Common myeloid progenitor, CD34-positive (primary cell): ENCODE measurements at regions not wholly inside any gene's neighbourhood (a gene's known extent, or its start where the extent isn't known, plus 50 kb on each side); places are given as distances from the start of the nearest gene placed in this dataset.

Source experiments
- CTCF ChIA-PET: fragments of 350-600 bp; sonication (Branson Sonifier 250); formaldehyde crosslinking; loops from one replicate; lab custom pipeline; 2021; ENCODE audit warnings: antibody characterized with exemption; lab: Charles Lee
- POLR2A ChIA-PET: fragments of 350-600 bp; sonication (Branson Sonifier 250); formaldehyde crosslinking; loops from one replicate; lab custom pipeline; 2021; ENCODE audit warnings: antibody characterized with exemption; lab: Charles Lee
- DNase-seq, 3 donors: peaks; one replicate each; pipeline versions ENCODE4 v3.0.0 to v3.0.0-alpha.2; 2013
- H3K27ac ChIP-seq, 2 experiments: 1 replicate in 1 of 2; 2 replicates in 1 of 2; pipeline ENCODE4 v1.7.0; 2013; ENCODE audit warnings: inconsistent platforms in 2 of 2, low read length in 2 of 2, mild to moderate bottlenecking in 2 of 2, low read depth in 1 of 2, moderate library complexity in 1 of 2; ENCODE audit not compliant: severe bottlenecking in 2 of 2, insufficient read depth in 1 of 2, poor library complexity in 1 of 2
- H3K27me3 ChIP-seq, 5 experiments: replicated peaks in 2 of 5; 1 replicate in 3 of 5; 2 replicates in 2 of 5; pipeline versions ENCODE4 v1.6.1 to v1.7.0; 2013; ENCODE audit warnings: low read length in 4 of 5, mild to moderate bottlenecking in 2 of 5, moderate library complexity in 2 of 5, inconsistent platforms in 1 of 5; ENCODE audit not compliant: insufficient read depth in 5 of 5, control insufficient read depth in 4 of 5
- H3K36me3 ChIP-seq, 4 experiments: 1 replicate in 2 of 4; 2 replicates in 2 of 4; pipeline versions ENCODE4 v1.6.1 to v1.7.0; 2013; ENCODE audit warnings: low read length in 3 of 4, control low read depth in 1 of 4, mild to moderate bottlenecking in 1 of 4; ENCODE audit not compliant: control insufficient read depth in 4 of 4, insufficient read depth in 4 of 4
- H3K4me1 ChIP-seq, 4 experiments: 1 replicate in 3 of 4; 2 replicates in 1 of 4; pipeline versions ENCODE4 v1.6.1 to v1.7.1; 2013; ENCODE audit warnings: low read length in 3 of 4, mild to moderate bottlenecking in 3 of 4, control low read depth in 1 of 4, inconsistent platforms in 1 of 4, moderate library complexity in 1 of 4; ENCODE audit not compliant: control insufficient read depth in 4 of 4, insufficient read depth in 4 of 4; ENCODE audit errors: control extremely low read depth in 1 of 4
- H3K4me3 ChIP-seq, 7 experiments: 1 replicate in 4 of 7; 2 replicates in 3 of 7; pipeline versions ENCODE4 v1.5.1 to v1.7.0; 2013; ENCODE audit warnings: mild to moderate bottlenecking in 7 of 7, low read length in 6 of 7, moderate library complexity in 6 of 7, inconsistent platforms in 2 of 7, low read depth in 2 of 7, control low read depth in 1 of 7; ENCODE audit not compliant: insufficient read depth in 4 of 7, control insufficient read depth in 1 of 7; ENCODE audit errors: extremely low read depth in 1 of 7
- H3K9me3 ChIP-seq, 5 experiments: 1 replicate in 4 of 5; 2 replicates in 1 of 5; pipeline versions ENCODE4 v1.6.1 to v1.7.1; 2013; ENCODE audit warnings: low read length in 4 of 5, mild to moderate bottlenecking in 2 of 5, inconsistent platforms in 1 of 5, low read depth in 1 of 5, moderate library complexity in 1 of 5; ENCODE audit not compliant: control insufficient read depth in 4 of 5, insufficient read depth in 2 of 5; ENCODE audit errors: control extremely low read depth in 1 of 5
- WGBS: methylation state at CpG from one replicate; pipeline ENCODE4 v1.1.5; 2013; ENCODE audit not compliant: insufficient coverage; 5-methylcytosine and 5-hydroxymethylcytosine counted together

DNA sequence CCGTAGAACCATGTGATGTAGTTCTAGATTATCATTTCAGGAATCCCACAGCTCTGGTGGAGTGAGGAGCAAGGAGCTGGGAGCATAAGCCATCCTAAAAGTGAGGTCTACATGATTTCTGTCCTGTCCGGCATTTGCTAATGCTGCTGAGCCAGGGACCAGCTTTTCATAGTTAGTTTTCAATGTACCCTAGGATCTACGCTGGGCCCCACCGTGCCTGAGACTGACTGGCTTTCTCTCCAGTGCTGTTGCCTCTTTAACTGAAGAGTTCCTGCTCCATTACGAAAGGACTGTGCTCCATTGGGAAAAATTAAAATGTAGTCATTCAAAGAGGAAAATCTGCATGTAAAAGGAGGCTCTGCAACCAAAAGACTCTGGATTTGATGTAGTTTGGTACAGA lies 634.8 kb downstream of the DMRTA1 start:
- ChIA-PET POLR2A (no interaction called here), CTCF (no interaction called here)
- DNase-seq = no peak
- no peak overlapping the region for H3K27ac ChIP-seq
- no peak overlapping the region for H3K4me3 ChIP-seq
- no peaks in the 10 kb centered on the region for H3K4me1 ChIP-seq
- H3K36me3 ChIP-seq = no peaks in the 10 kb centered on the region
- H3K27me3 ChIP-seq = no peaks in the 10 kb centered on the region
- no peaks in the 10 kb centered on the region for H3K9me3 ChIP-seq
- 94% methylated on average over 4 of the region's 5 CpGs for WGBS

DNA sequence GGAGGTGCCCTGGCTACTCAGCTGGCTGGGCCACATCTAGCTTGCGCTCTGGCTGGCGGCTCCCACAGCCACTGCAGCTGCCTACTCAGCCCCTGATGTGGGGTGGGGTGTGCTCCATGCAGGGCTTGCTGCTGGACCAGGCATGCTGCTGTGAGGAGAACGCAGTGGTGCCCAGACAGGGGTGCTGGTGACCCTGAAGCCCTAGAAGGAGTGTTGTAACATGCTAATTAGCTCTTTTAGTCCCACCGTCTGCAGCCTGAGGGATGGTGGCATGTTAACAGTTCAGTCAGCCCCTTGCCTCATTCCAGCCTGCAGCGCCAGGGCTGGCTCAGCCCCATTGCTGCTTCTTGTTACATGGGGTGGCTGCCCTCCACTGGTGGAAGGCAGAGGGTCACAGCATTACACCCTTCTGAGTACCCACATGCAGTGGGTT lies 642.3 kb downstream of the DMRTA1 start:
- CTCF ChIA-PET = no interaction called here
- Histone ChIP-seq H3K9me3 (no peaks in the 10 kb centered on the region), H3K27me3 (no peaks in the 10 kb centered on the region), H3K4me3 (no peak overlapping the region), H3K27ac (no peak overlapping the region), H3K36me3 (no peaks in the 10 kb centered on the region), H3K4me1 (no peaks in the 10 kb centered on the region)
- no peak for DNase-seq
- 96% methylated on average over 5 of the region's 5 CpGs for WGBS
- POLR2A ChIA-PET = no interaction called here

DNA sequence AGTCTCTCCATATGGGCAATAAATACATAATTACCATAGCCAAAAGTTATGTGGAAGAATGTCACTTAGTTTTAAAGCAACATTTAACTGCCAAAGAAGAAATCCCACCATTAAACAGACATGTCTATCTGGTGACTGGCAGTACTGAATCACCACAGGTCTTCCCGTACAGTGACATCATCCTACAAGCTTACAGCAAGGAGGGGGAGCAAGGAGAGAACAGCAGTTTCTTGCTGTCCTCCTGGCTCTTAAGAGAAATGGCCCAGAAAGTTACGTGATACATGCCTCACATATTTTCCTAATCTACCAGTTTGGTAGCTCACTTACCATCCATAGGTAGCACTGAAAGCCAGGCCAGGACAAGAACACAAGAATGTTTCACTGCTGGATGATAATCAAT lies 671.0 kb downstream of the DMRTA1 start:
- WGBS = 100% methylated on average over 1 of the region's 2 CpGs
- POLR2A ChIA-PET = no interaction called here
- no peaks in the 10 kb centered on the region for H3K4me1 ChIP-seq
- H3K27ac ChIP-seq = no peak overlapping the region
- CTCF ChIA-PET = no interaction called here
- H3K9me3 ChIP-seq = no peaks in the 10 kb centered on the region
- H3K4me3 ChIP-seq = no peak overlapping the region
- DNase-seq = no peak
- no peaks in the 10 kb centered on the region for H3K27me3 ChIP-seq
- H3K36me3 ChIP-seq = no peaks in the 10 kb centered on the region

DNA sequence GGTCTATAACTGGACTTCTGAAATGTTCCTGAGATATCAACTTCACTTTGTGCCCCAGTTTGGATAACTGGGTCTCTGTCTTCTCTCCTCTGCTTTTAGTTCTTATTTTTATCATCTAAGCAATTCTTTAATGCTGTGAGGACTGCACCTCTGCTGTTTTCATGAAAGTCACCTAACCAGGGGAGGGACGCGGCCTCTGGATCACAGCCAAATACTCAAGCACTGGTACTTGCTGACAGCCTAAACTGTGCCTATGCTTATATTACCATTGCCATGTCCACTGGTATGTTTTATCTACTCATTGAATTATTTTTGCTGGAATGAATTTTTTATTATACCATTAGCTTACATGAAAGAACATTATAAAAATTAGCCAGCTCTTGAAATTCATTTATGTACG lies 674.0 kb downstream of the DMRTA1 start:
- Histone ChIP-seq H3K4me1 (no peaks in the 10 kb centered on the region), H3K9me3 (no peaks in the 10 kb centered on the region), H3K27me3 (no peaks in the 10 kb centered on the region), H3K36me3 (no peaks in the 10 kb centered on the region), H3K27ac (no peak overlapping the region), H3K4me3 (no peak overlapping the region)
- WGBS = 93% methylated on average over 2 of the region's 3 CpGs
- no peak for DNase-seq
- ChIA-PET CTCF (interaction anchor here (1.4 kb wide), 1 partner anchor 10 kb away, joined by 4 read pairs; no protein-coding TSS in a partner anchor), POLR2A (no interaction called here)

DNA sequence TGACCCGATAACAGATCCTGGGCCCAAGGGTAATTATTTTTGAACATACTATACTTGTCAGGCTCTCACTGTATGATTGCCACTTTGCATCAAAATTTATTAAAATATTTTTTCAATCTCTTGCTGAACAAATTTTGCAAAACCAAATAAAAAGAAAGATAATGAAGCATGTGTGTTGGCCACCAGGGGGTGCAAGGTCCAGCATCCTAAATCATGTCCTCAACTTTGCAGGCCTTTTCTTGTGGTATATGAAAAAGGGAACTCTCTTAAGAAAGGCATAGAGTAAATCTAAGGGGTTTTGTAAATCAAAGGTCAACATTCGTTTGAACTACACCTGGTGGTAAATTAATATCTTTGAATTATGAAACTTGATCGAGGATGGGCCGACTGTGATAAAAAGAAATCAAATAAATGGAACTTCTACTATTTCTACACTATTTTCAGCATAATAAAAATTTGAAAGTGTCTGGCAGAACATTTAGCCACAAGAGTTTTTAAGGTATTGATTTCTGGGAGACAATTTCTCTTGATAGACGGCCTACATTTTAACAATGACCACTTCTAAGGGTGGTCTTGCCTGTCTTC lies 676.5 kb downstream of the DMRTA1 start:
- H3K9me3 ChIP-seq = no peaks in the 10 kb centered on the region
- 40% methylated on average over 1 of the region's 5 CpGs for WGBS
- no peak overlapping the region for H3K4me3 ChIP-seq
- no peak overlapping the region for H3K27ac ChIP-seq
- no peaks in the 10 kb centered on the region for H3K36me3 ChIP-seq
- peak; percentile 17 to 59 (median 48) for DNase-seq
- H3K4me1 ChIP-seq = no peaks in the 10 kb centered on the region
- ChIA-PET POLR2A (no interaction called here), CTCF (no interaction called here)
- no peaks in the 10 kb centered on the region for H3K27me3 ChIP-seq

DNA sequence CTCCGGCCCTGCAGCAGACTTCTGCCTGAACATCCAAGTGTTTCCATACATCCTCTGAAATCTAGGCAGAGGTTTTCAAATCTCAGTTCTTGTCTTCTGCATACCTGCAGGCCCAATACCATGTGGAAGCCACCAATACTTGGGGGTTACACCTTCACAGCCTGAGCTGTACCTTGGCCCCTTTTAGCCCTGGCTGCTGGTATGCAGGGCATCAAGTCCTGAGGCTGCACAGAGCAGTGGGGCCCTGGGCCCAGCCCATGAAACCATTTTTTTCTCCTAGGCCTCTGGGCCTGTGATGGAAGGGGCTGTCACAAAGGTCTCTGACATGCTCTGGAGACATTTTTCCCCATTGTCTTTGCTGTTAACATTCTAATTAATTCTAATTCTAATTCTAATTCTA lies 680.6 kb downstream of the ELAVL2 start:
- Histone ChIP-seq H3K4me1 (no peaks in the 10 kb centered on the region), H3K36me3 (no peaks in the 10 kb centered on the region), H3K9me3 (peaks cover 0 to 3% (median 0%) of the 10 kb centered on the region in 5 experiments), H3K4me3 (no peak overlapping the region), H3K27me3 (no peaks in the 10 kb centered on the region), H3K27ac (no peak overlapping the region)
- WGBS = no CpG with 5 or more reads among the region's 1 CpG
- POLR2A ChIA-PET = no interaction called here
- CTCF ChIA-PET = no interaction called here
- no peak for DNase-seq

DNA sequence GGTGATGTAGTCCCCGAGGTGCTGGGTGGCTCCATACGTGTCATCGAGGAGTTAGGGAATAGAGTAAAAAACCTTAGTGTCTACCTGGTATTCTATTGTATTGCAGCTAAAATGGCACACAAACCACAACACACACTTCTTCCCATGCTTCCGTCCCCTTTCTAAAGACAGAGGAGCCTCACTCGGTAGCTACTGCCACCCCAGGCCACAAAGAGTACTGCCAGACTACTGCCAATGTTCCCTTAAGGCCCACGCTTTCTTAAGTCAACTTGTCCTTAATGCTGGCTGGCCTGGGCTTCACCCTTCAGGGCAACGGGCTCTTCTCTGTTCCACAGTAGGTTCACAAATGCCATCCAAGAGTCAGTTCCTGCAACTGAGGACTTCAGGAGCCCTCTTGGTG lies 673.0 kb downstream of the ELAVL2 start:
- Histone ChIP-seq H3K4me1 (no peaks in the 10 kb centered on the region), H3K27ac (no peak overlapping the region), H3K9me3 (peaks cover 0 to 2% (median 0%) of the 10 kb centered on the region in 5 experiments), H3K4me3 (no peak overlapping the region), H3K36me3 (no peaks in the 10 kb centered on the region), H3K27me3 (no peaks in the 10 kb centered on the region)
- DNase-seq = no peak
- ChIA-PET CTCF (no interaction called here), POLR2A (no interaction called here)
- 91% methylated on average over 4 of the region's 7 CpGs for WGBS
